ENCODE measurements at regions not wholly inside any gene's neighbourhood (a gene's known extent, or its start where the extent isn't known, plus 50 kb on each side); places are given as distances from the start of the nearest gene placed in this dataset.

DNA sequence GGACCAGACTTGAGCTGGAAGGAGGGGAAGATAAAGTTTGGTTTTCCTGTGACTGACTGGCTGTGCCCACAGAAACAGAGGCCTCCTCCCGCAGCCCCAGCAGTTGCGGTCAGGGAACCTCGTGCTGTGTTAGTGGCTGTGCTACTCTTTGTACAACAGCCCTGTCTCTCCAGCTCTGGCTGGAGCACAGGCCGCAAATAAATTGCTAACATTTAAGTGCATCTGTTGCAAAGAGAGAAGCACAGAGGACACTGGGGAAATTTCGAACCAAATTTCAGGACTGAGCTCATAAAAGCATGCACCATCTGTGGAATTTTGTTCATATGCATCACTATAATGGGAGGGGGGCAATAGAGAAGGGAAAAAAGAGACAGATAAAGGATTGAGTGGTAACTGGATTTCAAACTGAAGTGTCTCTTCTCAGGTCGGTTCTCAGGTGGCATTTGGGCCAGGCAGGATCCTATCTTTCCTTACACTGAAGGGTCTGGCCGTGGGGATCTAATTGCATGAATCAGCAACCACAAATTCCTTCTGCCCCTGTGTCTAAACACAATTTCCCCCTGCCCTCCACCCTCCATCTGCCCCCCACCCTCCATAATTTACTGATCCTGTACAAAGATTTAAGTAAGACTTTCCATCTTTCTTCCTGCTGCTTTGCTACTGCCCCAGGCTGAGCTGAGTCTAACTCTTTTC, 88.9 kb upstream of the ATXN1 start:
- peak; percentile 84 for DNase-seq

- peak; percentile 90 for DNase-seq
Observed at GRCh38 chr6:16849280-16849987, 88.2 kb upstream of the ATXN1 start.

GRCh38 chr6:16846399-16846778, 85.1 kb upstream of the ATXN1 start:
- DNase-seq, result no peak

DNA sequence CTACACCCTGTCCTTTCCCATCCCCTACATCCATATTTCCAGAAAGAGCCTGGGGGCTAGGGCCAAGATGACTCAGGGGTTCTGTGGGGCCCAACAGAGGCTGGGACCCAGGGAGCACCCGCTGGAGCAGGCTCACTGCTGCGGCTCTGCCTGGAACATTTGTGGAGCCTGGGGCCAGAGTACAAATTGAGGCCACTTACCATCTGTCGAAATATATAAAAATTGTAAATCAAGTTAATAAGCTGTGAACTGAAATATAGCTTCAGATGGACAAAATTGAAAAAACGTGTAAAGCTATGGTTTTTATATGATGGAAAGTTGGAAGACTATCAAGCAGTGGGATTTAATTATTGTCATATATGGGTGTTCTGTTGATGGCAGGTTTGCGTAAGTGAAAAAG, 82.9 kb upstream of the ATXN1 start:
- DNase-seq, result no peak

DNA sequence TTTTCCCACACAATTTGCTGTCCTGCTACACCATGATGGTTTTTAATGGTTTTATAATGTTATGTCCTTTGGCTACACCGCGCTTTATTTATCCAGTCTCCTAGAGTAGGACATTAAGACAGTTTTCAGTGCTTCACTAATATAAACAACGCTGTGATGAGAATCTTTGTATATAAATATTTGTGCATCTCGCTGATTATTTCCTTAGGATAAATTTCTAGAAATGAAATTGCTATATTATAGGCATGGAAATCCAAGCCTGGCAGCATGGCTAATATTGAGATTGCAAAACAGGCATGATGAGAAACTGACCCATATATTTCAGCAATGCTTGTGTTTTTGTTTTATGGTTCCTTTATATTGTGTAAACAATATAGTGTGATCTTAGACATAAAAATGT, 81.4 kb upstream of the ATXN1 start:
- DNase-seq, result no peak

- no peak for DNase-seq
Observed at GRCh38 chr6:16841241-16841640, 80.0 kb upstream of the ATXN1 start.

GRCh38 chr6:16840725-16841124, 79.5 kb upstream of the ATXN1 start:
- DNase-seq, result no peak

- DNase-seq, result no peak
Observed at GRCh38 chr6:16840291-16840690, 79.0 kb upstream of the ATXN1 start.

- no peak for DNase-seq
Observed at GRCh38 chr6:16839631-16840179, 78.4 kb upstream of the ATXN1 start.

- DNase-seq, result no peak
Observed at GRCh38 chr6:16837217-16837972, 76.1 kb upstream of the ATXN1 start.

DNA sequence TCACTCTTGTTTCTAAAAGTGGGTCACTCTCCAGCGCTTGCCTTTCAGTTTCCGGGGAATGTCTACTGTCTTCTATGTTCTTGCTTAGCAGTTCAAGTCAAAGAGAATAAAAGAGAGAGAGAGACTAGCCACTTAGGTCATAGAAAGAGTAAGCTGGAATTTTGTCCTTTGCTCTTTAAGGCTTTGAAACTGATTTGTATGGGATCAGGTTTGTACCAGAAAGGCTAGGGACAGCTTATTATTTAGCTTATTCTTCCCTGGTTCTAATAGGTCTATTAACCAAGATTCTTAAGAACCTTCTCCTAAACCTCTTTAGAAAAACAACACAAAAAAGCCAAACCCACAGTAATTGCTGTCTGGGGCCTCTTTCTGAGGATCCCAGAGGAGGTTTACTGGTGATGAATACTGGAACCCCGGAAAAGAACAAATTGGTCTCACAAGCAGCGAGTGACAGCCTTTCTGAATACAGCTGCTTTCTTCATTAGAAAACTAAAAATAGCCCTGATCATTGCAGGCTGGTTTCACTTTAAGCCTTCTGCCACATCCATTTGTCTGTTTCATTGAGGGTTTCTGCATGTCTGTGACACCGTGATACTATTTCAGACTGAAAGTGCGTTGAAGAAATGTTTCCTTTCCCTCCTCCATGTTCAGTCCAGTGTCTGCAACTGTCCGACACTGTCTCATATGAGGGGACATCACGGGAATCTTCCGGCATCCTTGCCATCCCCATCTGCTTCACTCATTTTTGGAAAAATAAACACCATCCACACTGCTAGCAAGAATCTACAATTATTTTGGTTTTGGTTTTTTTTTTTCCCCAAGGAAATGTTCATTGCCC, 75.1 kb upstream of the ATXN1 start:
- DNase-seq, result no peak

- DNase-seq, result no peak
Observed at GRCh38 chr6:16834242-16834641, 73.0 kb upstream of the ATXN1 start.

- DNase-seq, result no peak
Observed at GRCh38 chr6:16832721-16833120, 71.5 kb upstream of the ATXN1 start.

DNA sequence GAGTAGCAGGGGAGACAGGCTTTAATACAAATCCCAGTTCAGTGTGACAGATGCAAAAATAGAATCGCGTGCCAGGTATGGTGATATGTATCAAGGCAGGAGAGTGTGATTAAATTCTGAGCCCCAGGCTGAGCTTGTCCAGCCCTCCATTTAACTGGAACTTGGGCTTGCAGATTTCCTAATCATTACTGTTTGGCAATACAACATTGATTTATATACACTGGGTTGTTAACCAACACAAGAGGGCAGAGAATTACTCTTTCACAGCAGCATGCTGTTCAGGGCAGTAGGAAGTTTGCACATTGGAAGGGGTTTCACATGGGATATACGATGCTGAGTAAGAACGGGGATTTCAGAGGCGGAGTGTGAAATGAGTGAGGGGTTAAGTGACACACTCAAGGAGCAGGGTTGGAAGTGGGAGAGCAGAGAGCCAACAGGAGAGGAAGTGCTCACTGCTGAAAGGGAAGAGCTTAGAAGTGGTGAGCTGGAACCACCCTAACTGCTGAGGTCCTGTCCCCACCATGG, 70.8 kb upstream of the ATXN1 start:
- DNase-seq, result no peak

GRCh38 chr6:16831136-16831535, 69.9 kb upstream of the ATXN1 start:
- no peak for DNase-seq

DNA sequence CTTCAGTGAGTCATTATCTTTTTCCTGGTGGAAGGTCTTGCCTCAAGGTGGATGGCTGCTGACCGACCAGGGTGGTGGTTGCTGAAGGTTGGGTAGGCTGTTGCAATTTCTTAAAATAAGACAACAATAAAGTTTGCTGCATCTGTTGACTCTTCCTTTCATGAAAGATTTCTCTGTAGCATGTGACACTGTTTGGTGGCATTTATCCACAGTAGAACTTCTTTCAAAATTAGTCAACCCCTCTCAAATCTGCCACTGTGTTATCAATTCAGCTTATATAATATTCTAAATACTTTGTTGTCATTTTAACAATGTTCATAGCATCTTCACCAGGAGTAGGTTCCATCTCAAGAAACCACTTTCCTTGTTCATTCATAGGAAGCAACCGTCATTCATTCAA, 66.8 kb upstream of the ATXN1 start:
- no peak for DNase-seq

- DNase-seq, result no peak
Observed at GRCh38 chr6:16827627-16828026, 66.4 kb upstream of the ATXN1 start.

GRCh38 chr6:16825784-16826183, 64.5 kb upstream of the ATXN1 start:
- DNase-seq, result no peak

DNA sequence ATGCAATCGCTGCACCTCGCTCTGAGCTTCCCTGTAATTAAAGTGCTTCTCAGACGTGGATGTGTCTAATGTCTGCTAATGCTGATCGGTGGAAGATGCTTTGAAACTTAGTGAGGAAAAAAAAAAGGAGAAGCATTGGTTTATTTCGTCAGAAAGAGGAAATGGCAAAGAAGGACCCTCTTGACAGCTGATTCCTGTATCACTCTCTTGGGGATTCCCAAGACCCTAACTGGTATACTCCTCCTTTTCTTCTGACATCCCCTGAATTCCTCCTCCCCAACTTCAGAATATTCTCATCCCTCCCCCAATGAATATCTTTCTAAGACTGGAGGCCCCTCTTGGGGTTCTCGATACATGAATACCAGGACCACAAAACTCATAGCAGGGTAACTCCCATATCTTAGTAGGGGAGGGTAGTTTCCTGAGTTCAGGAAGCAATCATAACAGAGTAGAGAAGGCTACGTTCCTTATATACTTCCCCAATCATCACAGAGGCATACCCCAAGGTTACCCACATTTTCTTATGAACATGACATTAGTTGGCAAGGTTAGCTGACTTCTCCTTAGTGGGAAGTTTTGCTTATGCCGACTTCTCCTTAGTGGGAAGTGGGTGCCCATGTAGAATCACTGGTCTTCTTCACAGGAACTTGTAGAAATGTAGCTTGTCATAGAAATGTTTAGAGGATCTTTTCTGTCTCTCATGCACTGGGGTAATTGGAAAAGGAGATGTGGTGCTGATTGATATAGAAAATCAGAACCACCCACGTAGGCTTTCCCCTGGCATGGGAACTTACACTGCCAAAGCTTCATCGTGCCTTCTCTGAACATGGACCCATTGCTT, 63.8 kb upstream of the ATXN1 start:
- no peak for DNase-seq

GRCh38 chr6:16823718-16824352, 62.6 kb upstream of the ATXN1 start:
- no peak for DNase-seq
